Middle frontal gyrus (tissue), 1 donor: ENCODE measurements at regions not wholly inside any gene's neighbourhood (a gene's known extent, or its start where the extent isn't known, plus 50 kb on each side); places are given as distances from the start of the nearest gene placed in this dataset.
"Not testable (repeated sequence)": the region's sequence is repeated elsewhere in the genome, so short reads cannot be mapped to it uniquely, and the experiment has no call there.

ENCODE experiments used
- DNase-seq: peaks from one replicate; pipeline ENCODE4 v3.0.0-alpha.2; 2015; ENCODE audit warnings: low spot score; ENCODE audit errors: extremely low spot score

GRCh38 chr7:21305455-21306235, 122.2 kb upstream of the SP4 start:
- no peak for DNase-seq

- DNase-seq = no peak
Observed at GRCh38 chr7:21314954-21315353, 112.9 kb upstream of the SP4 start.

DNA sequence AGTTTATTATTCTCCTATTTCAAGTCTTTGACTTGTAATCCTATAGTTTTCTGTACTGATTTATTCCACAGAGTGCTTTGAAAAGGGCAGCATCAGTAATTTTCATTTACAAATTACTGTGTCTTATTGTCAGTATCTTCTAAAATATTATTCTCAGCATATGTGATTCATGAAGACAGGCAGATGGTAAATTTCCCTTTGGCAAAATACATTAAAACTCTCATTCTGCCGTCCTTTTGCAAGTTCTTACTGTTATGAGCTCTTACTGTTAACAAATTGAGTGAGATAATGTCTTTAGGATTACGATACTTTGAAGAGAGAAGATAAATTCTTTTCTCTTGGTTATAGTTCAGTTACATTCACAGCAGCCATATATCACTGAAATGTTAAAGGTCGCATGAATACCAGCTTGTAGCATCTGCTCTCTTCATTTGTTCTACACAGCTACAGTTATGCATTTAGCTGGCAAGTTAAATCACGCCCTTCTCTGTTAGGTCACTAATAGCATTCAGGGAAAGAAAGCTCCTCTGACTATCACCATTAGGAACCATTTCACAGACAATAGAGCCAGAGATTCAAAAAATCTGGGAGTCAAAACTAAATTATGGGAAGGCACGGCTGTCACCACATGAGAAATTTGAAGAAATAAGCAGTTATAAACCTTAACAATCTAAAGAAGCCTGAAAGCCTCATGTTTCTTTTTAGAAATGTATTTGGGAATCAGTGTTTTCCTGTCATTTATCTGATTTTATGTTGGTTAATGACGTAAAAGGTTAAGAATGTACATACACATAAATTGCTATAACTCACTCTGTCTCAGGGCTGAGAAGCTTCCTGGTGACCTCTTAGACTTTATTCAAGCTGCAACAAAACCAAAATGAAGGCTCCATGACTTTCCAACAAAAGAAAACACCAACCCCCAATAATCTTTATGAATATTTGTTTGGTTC, 109.6 kb upstream of the SP4 start:
- DNase-seq = no peak

DNA sequence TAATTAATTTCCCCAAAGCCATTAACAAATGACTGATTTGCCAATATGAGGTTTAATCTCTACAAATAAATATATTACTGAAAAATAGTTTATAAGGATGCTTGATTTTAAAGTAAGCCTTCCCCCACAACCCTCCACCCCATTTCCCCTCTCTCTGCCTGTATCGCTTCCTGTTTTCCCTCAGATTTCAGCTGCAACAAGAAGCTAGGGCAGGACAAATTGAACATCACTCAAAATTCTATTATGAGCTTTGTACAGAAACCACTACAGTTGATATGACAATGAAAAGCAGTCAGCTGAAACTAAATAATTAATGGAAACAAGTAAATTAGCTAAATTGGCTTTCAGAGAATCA, 109.0 kb upstream of the SP4 start:
- no peak for DNase-seq

GRCh38 chr7:21326241-21326640, 101.6 kb upstream of the SP4 start:
- no peak for DNase-seq

DNA sequence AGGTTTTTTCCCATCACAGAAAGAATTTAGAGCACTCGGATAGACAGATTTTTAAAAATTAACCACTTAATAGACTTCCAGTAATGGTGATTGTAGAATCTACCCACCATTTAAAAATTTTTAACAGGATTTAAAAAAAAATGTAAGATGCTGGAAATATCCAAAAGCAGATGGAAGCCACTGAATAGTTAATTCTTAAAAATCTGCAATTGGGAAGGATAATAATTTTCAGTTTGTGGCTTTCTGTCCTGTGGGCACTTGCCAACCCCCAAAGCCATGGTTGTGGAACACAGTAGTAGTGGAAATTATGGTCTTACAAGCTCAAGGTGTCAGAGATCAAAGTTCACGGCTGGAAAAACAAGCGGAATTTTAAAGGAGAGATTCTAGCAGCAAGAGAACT, 101.0 kb upstream of the SP4 start:
- no peak for DNase-seq

DNA sequence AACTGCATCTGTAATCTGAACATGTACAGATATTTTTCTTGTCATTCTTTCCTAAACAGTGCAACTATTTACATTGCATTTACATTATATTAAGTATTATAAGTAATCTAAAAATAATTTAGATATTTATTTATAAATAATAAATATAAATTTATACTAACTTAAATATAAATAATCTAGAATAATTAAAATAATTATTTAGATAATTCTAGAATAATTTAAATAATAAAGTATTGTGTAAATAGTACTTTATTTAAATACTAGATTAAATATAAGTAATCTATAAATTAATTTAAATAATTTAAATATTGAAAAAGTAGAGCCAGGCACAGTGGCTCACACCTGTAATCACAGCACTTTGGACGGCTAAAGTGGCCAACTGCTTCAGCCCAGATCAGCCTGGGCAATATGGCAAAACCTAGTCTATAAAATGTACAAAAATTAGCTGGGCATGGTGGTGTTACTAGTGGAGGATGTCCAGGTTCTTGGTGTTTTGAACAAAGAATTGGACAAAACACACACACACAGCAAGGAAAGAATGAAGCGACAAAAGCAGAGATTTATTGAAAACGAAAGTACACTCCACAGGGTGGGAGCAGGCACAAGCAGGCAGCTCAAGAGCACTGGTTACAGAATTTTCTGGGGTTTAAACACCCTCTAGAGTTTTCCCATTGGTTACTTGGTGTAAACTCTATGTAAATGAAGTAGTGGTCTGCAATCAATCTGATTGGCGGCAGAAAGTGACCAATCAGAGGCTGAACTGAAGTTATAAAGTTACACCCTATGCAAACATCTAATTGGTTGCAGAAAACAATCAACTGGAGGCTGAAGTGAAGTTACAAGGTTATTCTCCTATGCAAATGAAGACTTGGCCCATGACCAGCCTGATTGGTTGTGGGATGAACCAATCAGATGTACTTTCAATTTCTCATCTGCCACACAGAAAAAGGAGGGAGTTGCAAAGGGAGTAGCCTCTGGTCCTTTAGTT, 100.2 kb upstream of the SP4 start:
- no peak for DNase-seq

- DNase-seq = no peak
Observed at GRCh38 chr7:21330462-21331178, 97.3 kb upstream of the SP4 start.

GRCh38 chr7:21334906-21335305, 93.0 kb upstream of the SP4 start:
- no peak for DNase-seq

- DNase-seq = no peak
Observed at GRCh38 chr7:21336743-21337142, 91.1 kb upstream of the SP4 start.

DNA sequence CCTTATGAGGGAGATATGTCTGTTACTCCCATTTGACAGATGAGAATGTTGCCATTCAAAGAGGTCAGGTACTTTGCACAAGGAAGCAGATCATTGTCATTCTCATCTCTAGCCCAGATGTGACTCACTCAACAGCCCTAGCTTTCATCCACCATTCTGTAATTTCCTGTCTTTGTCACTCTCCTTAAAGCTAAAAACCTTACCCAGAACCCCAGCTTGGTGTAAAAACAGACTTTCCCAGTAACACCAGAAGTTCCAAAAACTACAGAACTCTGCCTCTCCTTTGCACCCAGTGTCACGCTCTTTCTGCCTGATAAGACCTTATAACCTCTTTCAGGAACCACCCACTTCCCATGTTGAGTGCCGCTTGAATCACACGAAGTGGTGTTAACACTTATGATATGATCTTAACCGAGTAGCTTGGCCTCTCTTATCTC, 89.1 kb upstream of the SP4 start:
- DNase-seq = no peak

DNA sequence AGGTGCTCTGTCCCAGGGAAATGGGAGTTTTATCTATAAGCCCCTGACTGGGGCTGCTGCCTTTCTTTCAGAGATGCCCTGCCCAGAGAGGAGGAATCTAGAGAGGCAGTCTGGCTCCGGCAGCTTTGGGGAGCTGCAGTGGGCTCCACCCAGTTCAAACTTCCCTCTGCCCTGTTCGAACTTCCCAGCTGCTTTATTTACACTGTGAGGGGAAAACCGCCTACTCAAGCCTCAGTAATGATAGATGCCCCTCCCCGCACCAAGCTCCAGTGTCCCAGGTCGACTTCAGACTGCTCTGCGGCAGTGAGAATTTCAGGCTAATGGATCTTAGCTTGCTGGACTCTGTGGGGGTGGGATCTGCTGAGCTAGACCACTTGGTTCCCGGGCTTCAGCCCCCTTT, 83.0 kb upstream of the SP4 start:
- DNase-seq = not testable (repeated sequence)

DNA sequence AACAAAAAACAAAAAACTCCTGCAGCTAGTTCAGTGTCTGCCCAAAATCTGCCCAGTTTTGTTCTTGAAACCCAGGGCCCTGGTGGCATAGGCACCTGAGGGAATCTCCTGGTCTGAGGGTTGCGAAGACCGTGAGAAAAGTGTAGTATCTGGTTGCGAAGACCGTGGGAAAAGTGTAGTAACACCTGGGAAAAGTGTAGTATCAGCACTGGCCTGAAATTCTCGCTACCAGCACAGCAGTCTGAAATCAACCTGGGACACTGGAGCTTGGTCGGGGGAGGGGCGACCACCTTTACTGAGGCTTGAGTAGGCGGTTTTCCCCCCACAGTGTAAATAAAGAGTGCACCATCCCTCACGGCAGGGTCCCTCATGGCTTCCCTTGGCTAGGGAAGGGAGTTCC, 82.5 kb upstream of the SP4 start:
- no peak for DNase-seq

- no peak for DNase-seq
Observed at GRCh38 chr7:21346297-21346696, 81.6 kb upstream of the SP4 start.

GRCh38 chr7:21352540-21353387, 75.1 kb upstream of the SP4 start:
- DNase-seq = no peak

DNA sequence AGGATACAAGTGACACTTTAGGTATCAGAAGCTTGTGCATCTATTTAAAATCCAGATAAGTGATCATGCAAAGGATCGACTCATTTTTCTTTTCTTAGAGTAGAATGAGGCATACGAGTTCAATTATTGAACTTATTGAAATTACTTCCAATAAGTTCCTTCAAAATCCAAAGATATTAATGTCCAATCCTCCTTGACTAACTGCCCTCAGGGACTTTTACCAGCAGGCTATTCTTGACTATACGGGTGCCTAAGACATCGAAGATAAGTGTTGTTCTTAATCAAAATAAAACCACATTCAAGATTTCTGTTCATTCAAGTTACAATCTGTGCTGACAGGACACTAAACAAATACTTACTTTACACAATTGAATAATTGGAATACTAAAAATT, 74.5 kb upstream of the SP4 start:
- DNase-seq = no peak

- no peak for DNase-seq
Observed at GRCh38 chr7:21354284-21354683, 73.6 kb upstream of the SP4 start.

DNA sequence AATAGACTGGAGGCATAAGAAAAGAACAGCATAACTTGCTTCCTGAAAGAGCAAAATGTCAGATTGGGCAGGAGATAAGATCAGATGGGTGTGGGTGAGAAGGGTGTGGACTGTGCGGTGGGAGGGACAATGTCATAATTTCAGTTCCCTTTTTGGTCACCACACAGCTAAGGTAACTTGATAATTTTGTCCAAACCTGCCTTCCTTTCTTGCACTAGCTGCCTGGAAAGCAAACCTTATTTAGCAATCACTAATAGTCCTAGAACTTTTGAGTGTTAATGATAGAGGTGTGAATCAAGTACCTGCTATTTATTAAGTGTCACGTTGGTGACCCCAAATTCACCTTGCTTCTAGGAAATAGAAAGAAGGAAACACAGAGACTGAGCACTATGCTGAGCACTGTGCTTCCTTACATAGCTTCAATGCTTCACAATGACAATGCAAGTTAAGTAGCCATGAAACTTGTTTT, 72.4 kb upstream of the SP4 start:
- no peak for DNase-seq

DNA sequence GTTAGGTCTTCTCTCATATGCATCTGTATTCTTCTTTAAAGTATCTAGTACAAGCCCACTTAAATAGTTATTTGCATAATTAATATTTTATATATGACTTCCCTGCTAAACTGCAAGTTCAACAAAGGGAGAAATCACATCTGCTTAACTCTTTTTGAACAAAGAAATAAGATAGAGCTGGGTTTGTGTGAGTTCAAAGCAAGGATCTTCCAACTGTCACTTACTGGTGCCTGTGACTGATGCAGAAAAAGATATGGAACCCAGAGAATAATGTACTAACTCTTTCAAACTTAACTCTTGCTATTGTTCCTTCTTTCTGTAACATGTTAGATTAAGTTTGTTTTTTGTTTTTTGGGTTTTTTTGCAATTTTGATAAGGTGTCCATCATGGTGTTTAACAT, 71.3 kb upstream of the SP4 start:
- no peak for DNase-seq
